Right renal cortex interstitium (tissue), 3 donors: ENCODE measurements at regions not wholly inside any gene's neighbourhood (a gene's known extent, or its start where the extent isn't known, plus 50 kb on each side); places are given as distances from the start of the nearest gene placed in this dataset.
A peak's percentile ranks its signal among the peaks of the same experiment; 100 is the strongest.

Source experiments
- DNase-seq, 3 donors: peaks; one replicate each; pipeline ENCODE4 v3.0.0-alpha.2; 2013; ENCODE audit warnings: low read depth in 3 of 3, low spot score in 2 of 3

DNA sequence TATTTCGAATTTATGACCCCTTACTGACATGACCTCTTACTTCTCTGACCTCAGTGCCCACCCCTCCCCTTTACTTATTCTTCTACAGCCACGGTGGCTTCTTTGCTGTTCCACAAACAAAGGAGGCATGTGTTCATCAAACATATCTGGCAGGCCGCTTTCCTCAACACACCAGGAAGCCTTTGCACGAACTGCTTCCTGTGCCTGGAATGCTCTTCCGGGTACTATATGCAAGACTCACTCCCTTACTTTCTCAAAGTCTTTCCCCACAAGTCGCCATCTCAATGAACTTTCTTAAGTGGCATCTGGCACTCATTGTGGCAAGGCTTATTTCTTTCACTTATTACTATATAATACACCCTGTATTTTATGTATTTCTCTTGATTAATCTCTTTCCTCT lies 351.5 kb upstream of the DDX53 start:
- DNase-seq = no peak

DNA sequence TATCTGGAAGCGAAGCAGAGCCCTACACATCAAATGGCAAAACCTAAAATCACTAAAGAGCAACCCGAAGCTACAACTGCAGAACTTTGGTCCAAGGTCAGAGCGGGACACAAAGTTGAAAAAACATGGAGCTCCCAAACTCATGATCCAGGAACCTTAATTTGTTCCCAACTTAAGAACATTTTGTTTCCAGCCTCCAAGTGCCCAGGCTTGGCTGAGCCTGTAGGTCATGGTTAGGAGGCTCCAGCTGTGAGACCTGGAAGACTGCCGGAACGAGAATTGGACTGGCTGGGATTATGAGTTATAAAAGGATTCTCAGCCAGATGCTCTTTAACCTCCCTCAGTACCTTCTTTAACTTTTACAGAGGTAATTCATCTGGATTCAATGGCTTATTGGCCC lies 349.1 kb upstream of the DDX53 start:
- no peak for DNase-seq

DNA sequence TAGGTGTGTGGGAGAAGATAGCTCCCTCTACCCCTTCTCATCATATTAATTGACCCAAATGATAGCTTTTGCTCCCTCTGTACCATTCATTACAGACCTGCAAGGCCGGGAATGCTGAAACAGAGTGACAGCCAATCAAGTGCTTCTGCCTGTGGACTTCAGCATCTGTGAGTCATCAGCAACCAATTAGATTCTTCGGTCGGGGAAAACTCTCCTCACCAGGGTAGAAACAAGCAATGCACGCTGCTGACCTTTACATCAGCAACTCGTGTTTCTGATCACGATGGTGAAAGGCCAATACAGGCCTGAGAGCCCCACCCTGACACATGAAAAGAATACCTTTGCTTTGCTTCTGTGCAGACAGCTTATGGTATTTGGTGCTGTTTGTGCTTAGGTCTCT lies 347.2 kb upstream of the DDX53 start:
- DNase-seq = no peak

- no peak for DNase-seq
Observed at GRCh38 chrX:22660756-22661155, 339.0 kb upstream of the DDX53 start.

DNA sequence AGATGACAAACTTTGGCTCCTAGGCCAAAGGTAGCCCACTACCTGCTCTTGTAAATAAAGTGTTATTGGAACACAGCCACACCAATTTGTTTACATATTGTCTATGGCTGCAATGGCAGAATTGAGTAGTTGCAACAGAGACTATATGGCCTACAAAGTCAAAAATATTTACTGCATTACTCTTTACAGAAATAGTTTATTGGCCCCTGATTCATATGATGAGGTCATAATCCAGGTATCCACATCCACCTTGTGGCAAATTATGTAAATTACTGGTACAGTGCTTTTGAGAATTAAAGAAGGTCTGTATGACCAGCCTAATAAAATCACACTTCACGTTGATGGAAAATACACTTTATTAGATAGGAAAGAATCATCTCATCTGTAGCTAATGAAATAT lies 337.0 kb upstream of the DDX53 start:
- no peak for DNase-seq

DNA sequence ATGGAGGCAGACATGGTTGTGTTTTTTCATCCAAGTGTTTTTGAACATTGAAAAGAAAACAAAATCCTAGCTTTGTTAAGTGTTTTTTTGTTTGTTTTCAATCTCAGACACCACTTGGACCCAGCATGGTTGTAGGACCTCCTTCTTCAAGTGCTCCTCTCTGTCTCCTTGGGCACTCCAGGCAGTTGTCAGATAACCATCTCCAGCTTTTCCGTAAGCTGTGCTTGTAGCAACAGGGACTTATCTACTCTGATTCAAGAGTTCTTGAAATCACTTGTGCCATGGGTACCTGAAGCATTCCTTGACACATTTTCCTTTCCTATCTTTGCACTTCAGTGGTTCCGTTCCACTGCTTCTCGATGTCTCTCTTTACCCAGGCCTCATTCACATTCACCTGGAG lies 334.9 kb upstream of the DDX53 start:
- no peak for DNase-seq

GRCh38 chrX:22665818-22666217 lies 333.9 kb upstream of the DDX53 start:
- no peak for DNase-seq

DNA sequence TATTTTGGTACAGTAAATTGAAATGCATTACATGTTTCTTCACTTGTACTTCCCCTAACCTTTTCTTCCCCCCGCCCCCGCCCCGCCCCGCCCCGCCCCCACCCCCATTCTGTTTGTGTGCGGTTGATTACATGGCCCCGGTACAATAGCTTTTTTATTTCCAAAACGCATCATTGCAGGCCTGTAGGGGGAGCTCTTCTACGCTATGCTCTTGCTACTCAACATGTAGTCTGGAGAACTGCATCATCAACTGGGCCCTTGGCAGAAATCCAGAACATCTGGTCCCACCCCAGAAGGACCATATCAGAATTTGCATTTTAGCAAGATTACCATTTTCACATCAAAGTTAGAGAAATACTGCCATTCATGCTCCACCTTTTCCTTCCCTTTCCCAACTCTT lies 333.3 kb upstream of the DDX53 start:
- DNase-seq = no peak

DNA sequence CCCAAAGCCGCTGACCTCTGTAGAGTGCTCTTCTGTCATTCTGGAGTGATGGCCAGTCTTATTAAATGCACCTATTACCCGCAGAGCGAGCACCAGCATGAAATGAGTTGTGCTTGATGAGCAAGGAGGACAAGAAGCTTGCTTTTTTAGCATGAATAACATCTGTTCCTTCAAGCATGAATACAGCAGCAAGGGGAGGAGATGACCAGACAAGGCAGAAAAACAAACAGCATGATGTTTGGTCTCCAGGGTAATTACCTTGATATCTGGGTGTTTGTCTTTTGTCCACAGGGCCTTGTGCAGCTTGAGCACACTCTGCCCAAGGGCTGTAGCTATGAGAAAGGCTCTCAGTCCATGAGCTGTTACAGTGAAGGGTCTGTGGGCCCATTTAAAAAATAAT lies 324.8 kb upstream of the DDX53 start:
- no peak for DNase-seq

- peak in 1 of 3 donors; percentile 32 for DNase-seq
Observed at GRCh38 chrX:22686138-22686541, 313.6 kb upstream of the DDX53 start.

GRCh38 chrX:22689290-22689689 lies 310.5 kb upstream of the DDX53 start:
- DNase-seq = no peak

- no peak for DNase-seq
Observed at GRCh38 chrX:22690116-22690515, 309.6 kb upstream of the DDX53 start.

DNA sequence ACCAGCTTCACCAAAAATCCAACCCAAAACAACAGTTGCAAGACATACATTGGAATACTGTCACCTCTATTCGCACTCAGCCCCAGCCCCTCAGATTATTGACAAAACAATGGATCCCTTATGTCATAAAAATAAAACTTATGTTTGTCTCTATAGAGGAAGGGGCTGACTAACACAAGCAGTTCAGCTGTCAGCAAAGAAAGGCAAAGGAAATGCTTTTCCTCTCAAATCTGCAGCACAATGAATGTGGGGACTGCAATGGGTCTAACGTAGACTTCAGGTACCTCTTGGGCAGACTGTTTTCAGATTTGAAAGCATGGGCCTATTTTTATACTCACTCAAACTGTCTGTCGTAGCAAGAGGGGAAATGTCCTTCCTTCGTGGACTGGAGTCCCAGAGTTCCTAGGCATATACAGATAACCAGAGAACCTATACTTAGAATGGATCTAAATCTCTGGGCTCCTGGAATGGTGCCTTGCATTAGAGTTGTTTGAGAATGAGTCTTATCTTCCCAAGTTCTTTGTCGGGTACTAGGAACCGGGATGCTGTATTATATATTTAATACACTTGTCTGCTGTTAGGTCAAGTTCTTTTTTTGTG lies 307.7 kb upstream of the DDX53 start:
- no peak for DNase-seq

DNA sequence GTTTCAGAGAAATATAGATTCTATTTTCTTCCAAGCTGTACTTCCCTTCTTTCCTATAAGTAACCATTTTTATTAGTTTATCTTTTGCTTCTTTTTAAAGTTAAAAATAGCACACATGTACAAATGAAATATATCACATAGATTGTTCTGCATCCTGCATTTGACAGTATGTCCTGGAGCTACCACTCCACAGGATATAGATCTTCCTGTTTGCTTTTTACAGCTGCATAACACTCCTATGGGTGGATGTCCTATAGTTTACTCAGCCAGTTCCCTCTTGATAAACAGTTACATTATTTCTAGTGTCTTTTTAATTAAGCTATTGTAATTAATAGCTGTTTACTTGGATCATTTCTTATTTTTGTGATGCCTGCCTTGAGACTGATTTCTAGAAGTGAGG lies 301.6 kb upstream of the DDX53 start:
- DNase-seq = no peak

DNA sequence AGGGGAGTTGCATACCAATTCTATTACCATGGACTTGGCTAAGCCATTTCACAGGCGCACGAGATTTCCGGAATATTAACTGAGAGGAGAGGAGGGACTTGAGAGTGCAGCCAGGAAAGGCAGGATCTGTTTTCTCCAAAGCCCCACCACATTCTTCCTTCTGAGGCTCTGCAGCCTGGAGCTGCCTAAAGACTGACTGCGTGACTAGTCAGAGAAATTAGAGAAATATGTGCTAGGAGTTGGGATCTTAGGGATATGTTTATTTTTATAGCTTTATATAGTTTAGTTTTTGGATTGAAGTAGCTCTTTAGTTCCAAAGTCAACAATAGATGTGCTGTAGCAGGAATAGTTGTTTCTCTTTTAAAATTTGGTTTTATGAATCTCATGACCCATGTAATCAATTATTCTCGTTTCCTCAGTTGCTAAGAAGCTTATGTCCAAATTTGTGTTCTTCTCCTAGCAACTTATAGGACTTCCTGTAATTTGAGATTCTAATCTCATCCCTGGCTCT lies 300.1 kb upstream of the DDX53 start:
- peak in 2 of 3 donors; percentile 38 to 44 for DNase-seq

DNA sequence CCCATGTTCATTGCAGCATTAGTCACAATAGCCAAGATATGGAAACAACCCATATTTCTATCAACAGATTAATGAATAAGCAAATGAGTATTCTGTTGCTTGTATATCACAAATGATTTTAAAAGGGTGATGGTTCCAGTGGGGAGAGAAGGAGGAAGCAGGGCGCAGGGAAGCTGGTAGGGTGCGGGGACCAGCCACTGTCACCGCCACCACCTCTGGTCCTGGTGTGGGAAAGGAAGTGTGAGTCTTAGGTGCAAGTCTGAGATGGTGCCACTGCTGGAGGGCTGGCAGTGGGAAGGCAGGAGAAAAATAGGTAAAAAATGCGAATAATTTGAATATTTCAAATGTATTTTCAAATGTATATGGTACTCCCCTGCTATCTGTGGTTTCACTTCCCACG lies 286.8 kb upstream of the DDX53 start:
- DNase-seq = no peak

GRCh38 chrX:22730542-22730941 lies 269.2 kb upstream of the DDX53 start:
- no peak for DNase-seq

- DNase-seq = no peak
Observed at GRCh38 chrX:22737541-22737940, 262.2 kb upstream of the DDX53 start.

DNA sequence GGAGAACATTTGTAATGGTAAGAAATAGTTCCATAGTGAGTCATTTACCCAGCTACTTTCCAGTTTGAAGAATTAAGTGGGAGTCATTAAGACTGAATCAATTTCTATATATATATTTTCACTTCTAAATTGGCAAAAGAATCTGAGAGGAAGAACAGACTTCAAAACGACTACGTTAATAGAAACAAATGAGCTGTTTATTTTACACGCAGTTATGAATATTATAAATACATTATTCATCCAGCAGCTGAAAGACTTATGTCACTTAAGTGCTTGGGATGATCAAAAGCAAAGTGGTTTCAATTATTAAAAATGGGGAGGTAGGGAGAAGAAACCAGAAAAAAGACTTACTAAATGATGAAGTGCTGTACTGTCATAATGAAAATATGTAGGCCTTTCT lies 260.5 kb upstream of the DDX53 start:
- no peak for DNase-seq

DNA sequence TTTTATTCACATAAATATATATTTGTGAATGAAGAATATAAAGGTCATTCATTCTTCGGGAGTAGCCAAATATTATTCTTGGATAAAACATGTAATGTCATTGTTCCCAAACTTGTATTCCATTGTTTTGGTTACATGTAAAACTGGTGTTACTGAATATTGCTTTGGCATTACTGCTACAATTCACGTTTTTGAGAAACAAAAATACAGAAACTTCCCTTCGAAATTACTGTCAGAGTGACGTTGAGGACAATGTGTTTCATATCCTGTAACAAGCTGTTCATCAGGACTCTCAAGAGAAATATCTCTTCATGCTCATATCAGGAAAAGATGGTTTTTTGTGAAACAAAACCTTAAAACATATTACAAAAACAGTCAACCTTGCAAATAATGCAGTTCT lies 258.9 kb upstream of the DDX53 start:
- DNase-seq = no peak

DNA sequence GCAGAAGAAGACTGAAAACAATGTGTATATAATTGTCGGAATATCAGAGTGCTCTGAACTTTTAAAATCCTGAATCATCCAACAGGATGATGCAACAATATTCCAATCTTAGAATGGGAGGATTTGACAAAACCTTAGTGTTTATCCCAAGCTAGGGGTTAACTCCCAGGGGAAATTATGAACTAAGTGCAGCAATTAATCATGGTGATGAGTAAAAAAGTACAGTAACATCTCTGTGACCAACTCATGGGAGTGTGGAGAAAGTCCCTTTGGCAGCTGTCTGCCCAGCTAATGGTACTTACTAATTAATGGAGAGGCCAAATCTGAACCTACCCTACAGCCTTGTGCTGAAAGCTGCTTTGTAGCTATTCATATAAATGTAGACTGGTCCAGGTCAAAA lies 257.6 kb upstream of the DDX53 start:
- no peak for DNase-seq

GRCh38 chrX:22746081-22746480 lies 253.7 kb upstream of the DDX53 start:
- DNase-seq = no peak
